Testis (tissue), 2 donors: ENCODE measurements at regions not wholly inside any gene's neighbourhood (a gene's known extent, or its start where the extent isn't known, plus 50 kb on each side); places are given as distances from the start of the nearest gene placed in this dataset.

Experiments
- POLR2A ChIP-seq: fragments of 450-650 bp; IDR thresholded peaks from one replicate; pipeline ENCODE4 v1.6.1; 2017; ENCODE audit warnings: antibody characterized with exemption, mild to moderate bottlenecking, moderate library complexity
- TF ChIP-seq, protein P1 (sequence below), 3 experiments: fragments of 450-650 bp in 2 of 3; fragments of 200-600 bp in 1 of 3; sonication (generic) in 1 of 3; IDR thresholded peaks; one replicate each; pipeline ENCODE4 v1.5.1; 2016 to 2019; ENCODE audit warnings: antibody characterized with exemption in 3 of 3, mild to moderate bottlenecking in 2 of 3, moderate library complexity in 1 of 3

- TF ChIP-seq, protein P1, sequence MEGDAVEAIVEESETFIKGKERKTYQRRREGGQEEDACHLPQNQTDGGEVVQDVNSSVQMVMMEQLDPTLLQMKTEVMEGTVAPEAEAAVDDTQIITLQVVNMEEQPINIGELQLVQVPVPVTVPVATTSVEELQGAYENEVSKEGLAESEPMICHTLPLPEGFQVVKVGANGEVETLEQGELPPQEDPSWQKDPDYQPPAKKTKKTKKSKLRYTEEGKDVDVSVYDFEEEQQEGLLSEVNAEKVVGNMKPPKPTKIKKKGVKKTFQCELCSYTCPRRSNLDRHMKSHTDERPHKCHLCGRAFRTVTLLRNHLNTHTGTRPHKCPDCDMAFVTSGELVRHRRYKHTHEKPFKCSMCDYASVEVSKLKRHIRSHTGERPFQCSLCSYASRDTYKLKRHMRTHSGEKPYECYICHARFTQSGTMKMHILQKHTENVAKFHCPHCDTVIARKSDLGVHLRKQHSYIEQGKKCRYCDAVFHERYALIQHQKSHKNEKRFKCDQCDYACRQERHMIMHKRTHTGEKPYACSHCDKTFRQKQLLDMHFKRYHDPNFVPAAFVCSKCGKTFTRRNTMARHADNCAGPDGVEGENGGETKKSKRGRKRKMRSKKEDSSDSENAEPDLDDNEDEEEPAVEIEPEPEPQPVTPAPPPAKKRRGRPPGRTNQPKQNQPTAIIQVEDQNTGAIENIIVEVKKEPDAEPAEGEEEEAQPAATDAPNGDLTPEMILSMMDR (IDR thresholded peaks at IDR 0.05), result no peak
- TF ChIP-seq POLR2A, result no peak
These were observed 83.4 kb downstream of the MATN1 start for GRCh38 chr1:30639881-30640452.
